ENCODE measurements at regions not wholly inside any gene's neighbourhood (a gene's known extent, or its start where the extent isn't known, plus 50 kb on each side); places are given as distances from the start of the nearest gene placed in this dataset.

GRCh38 chr7:126041472-126041871 lies 1111.8 kb upstream of the POT1 start:
- no peak for TF ChIP-seq CTCF (IDR thresholded peaks at IDR 0.05)
- no peak for TF ChIP-seq POLR2A (IDR thresholded peaks at IDR 0.05)

All from testis (tissue), 2 donors.